ENCODE measurements at regions not wholly inside any gene's neighbourhood (a gene's known extent, or its start where the extent isn't known, plus 50 kb on each side); places are given as distances from the start of the nearest gene placed in this dataset.

- Histone ChIP-seq H3K9me3 (no peaks in the 10 kb centered on the region), H3K4me3 (no peak overlapping the region), H3K27ac (no peak overlapping the region), H3K27me3 (ENCODE audit: low read depth) (no peaks in the 10 kb centered on the region), H3K36me3 (no peaks in the 10 kb centered on the region), H3K4me1 (no peaks in the 10 kb centered on the region)
- TF ChIP-seq CTCF (IDR thresholded peaks at IDR 0.05) = no peak
- DNase-seq = no peak
- intact Hi-C loops (cut with DNase I) = loop anchor here (10.0 kb wide), 1 partner anchor 414 kb away; no protein-coding TSS in a partner anchor
- no peak for ATAC-seq
These were observed 76.2 kb downstream of the GPR85 start for GRCh38 chr7:113010377-113010776.

- ATAC-seq = no peak
- H3K36me3 ChIP-seq = no peaks in the 10 kb centered on the region
- DNase-seq = no peak
- no peak overlapping the region for H3K4me3 ChIP-seq
- intact Hi-C loops (cut with DNase I) = no loop called here
- H3K4me1 ChIP-seq = no peaks in the 10 kb centered on the region
- no peak overlapping the region for H3K27ac ChIP-seq
- H3K27me3 ChIP-seq (ENCODE audit: low read depth) = no peaks in the 10 kb centered on the region
- no peak for TF ChIP-seq CTCF (IDR thresholded peaks at IDR 0.05)
- no peaks in the 10 kb centered on the region for H3K9me3 ChIP-seq
These were observed 77.9 kb downstream of the GPR85 start for GRCh38 chr7:113008755-113009154.

- ATAC-seq (no peak), DNase-seq (no peak)
- no peaks in the 10 kb centered on the region for H3K27me3 ChIP-seq (ENCODE audit: low read depth)
- H3K27ac ChIP-seq = no peak overlapping the region
- no peak for TF ChIP-seq CTCF (IDR thresholded peaks at IDR 0.05)
- no peaks in the 10 kb centered on the region for H3K9me3 ChIP-seq
- intact Hi-C loops (cut with DNase I) = no loop called here
- H3K4me1 ChIP-seq = no peaks in the 10 kb centered on the region
- H3K36me3 ChIP-seq = no peaks in the 10 kb centered on the region
- no peak overlapping the region for H3K4me3 ChIP-seq
These were observed 81.7 kb downstream of the GPR85 start for GRCh38 chr7:113004726-113005454.

- Histone ChIP-seq H3K4me1 (no peaks in the 10 kb centered on the region), H3K9me3 (no peaks in the 10 kb centered on the region), H3K4me3 (no peak overlapping the region), H3K36me3 (no peaks in the 10 kb centered on the region), H3K27ac (no peak overlapping the region), H3K27me3 (ENCODE audit: low read depth) (no peaks in the 10 kb centered on the region)
- intact Hi-C loops (cut with DNase I) = no loop called here
- DNase-seq (no peak), ATAC-seq (no peak)
- no peak for TF ChIP-seq CTCF (IDR thresholded peaks at IDR 0.05)
These were observed 86.2 kb downstream of the GPR85 start for GRCh38 chr7:113000316-113001020.

- Histone ChIP-seq H3K27ac (no peak overlapping the region), H3K27me3 (ENCODE audit: low read depth) (no peaks in the 10 kb centered on the region), H3K4me1 (no peaks in the 10 kb centered on the region), H3K36me3 (no peaks in the 10 kb centered on the region), H3K9me3 (no peaks in the 10 kb centered on the region), H3K4me3 (no peak overlapping the region)
- DNase-seq = no peak
- intact Hi-C loops (cut with DNase I) = no loop called here
- ATAC-seq = no peak
- no peak for TF ChIP-seq CTCF (IDR thresholded peaks at IDR 0.05)
These were observed 88.8 kb downstream of the GPR85 start for GRCh38 chr7:112997831-112998230.

Measured in lower lobe of right lung (tissue), 2 donors.